ENCODE measurements at regions not wholly inside any gene's neighbourhood (a gene's known extent, or its start where the extent isn't known, plus 50 kb on each side); places are given as distances from the start of the nearest gene placed in this dataset.
A peak's percentile ranks its signal among the peaks of the same experiment; 100 is the strongest.

- Histone ChIP-seq H3K27me3 (ENCODE audit: control insufficient read depth in 5 of 5, insufficient read depth in 4 of 5, low read length in 5 of 5) (peaks cover 0 to 16% (median 10%) of the 10 kb centered on the region in 5 donors), H3K9ac (ENCODE audit: low read length in 5 of 5) (no peak overlapping the region), H3K4me3 (ENCODE audit: low read depth in 1 of 5, low read length in 5 of 5) (no peak overlapping the region), H3K36me3 (ENCODE audit: control insufficient read depth in 5 of 5, insufficient read depth in 5 of 5, low read length in 5 of 5) (no peaks in the 10 kb centered on the region), H3K27ac (ENCODE audit: low read depth, low read length) (no peak overlapping the region), H3K9me3 (ENCODE audit: control insufficient read depth in 5 of 5, low read length in 5 of 5) (no peaks in the 10 kb centered on the region), H3K4me1 (ENCODE audit: control insufficient read depth in 5 of 5, insufficient read depth in 5 of 5, low read length in 5 of 5) (peaks cover 0 to 26% (median 0%) of the 10 kb centered on the region in 5 donors)
These were observed 331.9 kb downstream of the FOXL1 start for GRCh38 chr16:86910161-86910769.

- Histone ChIP-seq H3K27ac (ENCODE audit: low read depth, low read length) (no peak overlapping the region), H3K36me3 (ENCODE audit: control insufficient read depth in 5 of 5, insufficient read depth in 5 of 5, low read length in 5 of 5) (no peaks in the 10 kb centered on the region), H3K9me3 (ENCODE audit: control insufficient read depth in 5 of 5, low read length in 5 of 5) (no peaks in the 10 kb centered on the region), H3K9ac (ENCODE audit: low read length in 5 of 5) (no peak overlapping the region), H3K4me3 (ENCODE audit: low read depth in 1 of 5, low read length in 5 of 5) (no peak overlapping the region), H3K4me1 (ENCODE audit: control insufficient read depth in 5 of 5, insufficient read depth in 5 of 5, low read length in 5 of 5) (peaks cover 0 to 31% (median 0%) of the 10 kb centered on the region in 5 donors), H3K27me3 (ENCODE audit: control insufficient read depth in 5 of 5, insufficient read depth in 4 of 5, low read length in 5 of 5) (peaks cover 0 to 18% (median 11%) of the 10 kb centered on the region in 5 donors)
These were observed 333.1 kb downstream of the FOXL1 start for GRCh38 chr16:86911437-86911958.

GRCh38 chr16:86913886-86914285 is 335.5 kb downstream of the FOXL1 start:
- Histone ChIP-seq H3K36me3 (ENCODE audit: control insufficient read depth in 5 of 5, insufficient read depth in 5 of 5, low read length in 5 of 5) (no peaks in the 10 kb centered on the region), H3K4me1 (ENCODE audit: control insufficient read depth in 5 of 5, insufficient read depth in 5 of 5, low read length in 5 of 5) (peaks cover 0 to 31% (median 0%) of the 10 kb centered on the region in 5 donors), H3K27me3 (ENCODE audit: control insufficient read depth in 5 of 5, insufficient read depth in 4 of 5, low read length in 5 of 5) (peaks cover 0 to 12% (median 6%) of the 10 kb centered on the region in 5 donors), H3K9me3 (ENCODE audit: control insufficient read depth in 5 of 5, low read length in 5 of 5) (no peaks in the 10 kb centered on the region), H3K4me3 (ENCODE audit: low read depth in 1 of 5, low read length in 5 of 5) (no peak overlapping the region), H3K27ac (ENCODE audit: low read depth, low read length) (no peak overlapping the region), H3K9ac (ENCODE audit: low read length in 5 of 5) (no peak overlapping the region)

GRCh38 chr16:86914876-86915717 is 336.7 kb downstream of the FOXL1 start:
- H3K4me3 ChIP-seq (ENCODE audit: low read depth in 1 of 5, low read length in 5 of 5): no peak overlapping the region
- no peak overlapping the region for H3K27ac ChIP-seq (ENCODE audit: low read depth, low read length)
- no peak overlapping the region for H3K9ac ChIP-seq (ENCODE audit: low read length in 5 of 5)
- peaks cover 0 to 3% (median under 1%) of the 10 kb centered on the region in 5 donors for H3K9me3 ChIP-seq (ENCODE audit: control insufficient read depth in 5 of 5, low read length in 5 of 5)
- H3K27me3 ChIP-seq (ENCODE audit: control insufficient read depth in 5 of 5, insufficient read depth in 4 of 5, low read length in 5 of 5): peaks cover 0 to 12% (median 6%) of the 10 kb centered on the region in 5 donors
- no peaks in the 10 kb centered on the region for H3K36me3 ChIP-seq (ENCODE audit: control insufficient read depth in 5 of 5, insufficient read depth in 5 of 5, low read length in 5 of 5)
- H3K4me1 ChIP-seq (ENCODE audit: control insufficient read depth in 5 of 5, insufficient read depth in 5 of 5, low read length in 5 of 5): peaks cover 0 to 25% (median 0%) of the 10 kb centered on the region in 5 donors

- Histone ChIP-seq H3K9me3 (ENCODE audit: control insufficient read depth in 5 of 5, low read length in 5 of 5) (peaks cover 9 to 25% (median 14%) of the 10 kb centered on the region in 5 donors), H3K9ac (ENCODE audit: low read length in 5 of 5) (no peak overlapping the region), H3K27ac (ENCODE audit: low read depth, low read length) (no peak overlapping the region), H3K4me1 (ENCODE audit: control insufficient read depth in 5 of 5, insufficient read depth in 5 of 5, low read length in 5 of 5) (peaks cover 0 to 15% (median 0%) of the 10 kb centered on the region in 5 donors), H3K27me3 (ENCODE audit: control insufficient read depth in 5 of 5, insufficient read depth in 4 of 5, low read length in 5 of 5) (peaks cover 0 to 14% (median 6%) of the 10 kb centered on the region in 5 donors), H3K4me3 (ENCODE audit: low read depth in 1 of 5, low read length in 5 of 5) (no peak overlapping the region), H3K36me3 (ENCODE audit: control insufficient read depth in 5 of 5, insufficient read depth in 5 of 5, low read length in 5 of 5) (no peaks in the 10 kb centered on the region)
These were observed 339.4 kb downstream of the FOXL1 start for GRCh38 chr16:86917471-86918365.

- Histone ChIP-seq H3K4me1 (ENCODE audit: control insufficient read depth in 5 of 5, insufficient read depth in 5 of 5, low read length in 5 of 5) (peaks cover 0 to 15% (median 0%) of the 10 kb centered on the region in 5 donors), H3K36me3 (ENCODE audit: control insufficient read depth in 5 of 5, insufficient read depth in 5 of 5, low read length in 5 of 5) (no peaks in the 10 kb centered on the region), H3K27ac (ENCODE audit: low read depth, low read length) (no peak overlapping the region), H3K9me3 (ENCODE audit: control insufficient read depth in 5 of 5, low read length in 5 of 5) (peaks cover 9 to 29% (median 14%) of the 10 kb centered on the region in 5 donors), H3K4me3 (ENCODE audit: low read depth in 1 of 5, low read length in 5 of 5) (no peak overlapping the region), H3K27me3 (ENCODE audit: control insufficient read depth in 5 of 5, insufficient read depth in 4 of 5, low read length in 5 of 5) (peaks cover 0 to 14% (median 6%) of the 10 kb centered on the region in 5 donors), H3K9ac (ENCODE audit: low read length in 5 of 5) (no peak overlapping the region)
These were observed 340.3 kb downstream of the FOXL1 start for GRCh38 chr16:86918637-86919036.

- no peak overlapping the region for H3K4me3 ChIP-seq (ENCODE audit: low read depth in 1 of 5, low read length in 5 of 5)
- H3K4me1 ChIP-seq (ENCODE audit: control insufficient read depth in 5 of 5, insufficient read depth in 5 of 5, low read length in 5 of 5): peaks cover 0 to 15% (median 0%) of the 10 kb centered on the region in 5 donors
- peaks cover 0 to 17% (median 6%) of the 10 kb centered on the region in 5 donors for H3K27me3 ChIP-seq (ENCODE audit: control insufficient read depth in 5 of 5, insufficient read depth in 4 of 5, low read length in 5 of 5)
- no peaks in the 10 kb centered on the region for H3K36me3 ChIP-seq (ENCODE audit: control insufficient read depth in 5 of 5, insufficient read depth in 5 of 5, low read length in 5 of 5)
- H3K27ac ChIP-seq (ENCODE audit: low read depth, low read length): no peak overlapping the region
- peaks cover 9 to 29% (median 14%) of the 10 kb centered on the region in 5 donors for H3K9me3 ChIP-seq (ENCODE audit: control insufficient read depth in 5 of 5, low read length in 5 of 5)
- no peak overlapping the region for H3K9ac ChIP-seq (ENCODE audit: low read length in 5 of 5)
These were observed 340.7 kb downstream of the FOXL1 start for GRCh38 chr16:86919078-86919477.

- H3K27ac ChIP-seq (ENCODE audit: low read depth, low read length): no peak overlapping the region
- peaks cover 0 to 10% (median 0%) of the 10 kb centered on the region in 5 donors for H3K4me1 ChIP-seq (ENCODE audit: control insufficient read depth in 5 of 5, insufficient read depth in 5 of 5, low read length in 5 of 5)
- H3K36me3 ChIP-seq (ENCODE audit: control insufficient read depth in 5 of 5, insufficient read depth in 5 of 5, low read length in 5 of 5): no peaks in the 10 kb centered on the region
- H3K9ac ChIP-seq (ENCODE audit: low read length in 5 of 5): no peak overlapping the region
- H3K9me3 ChIP-seq (ENCODE audit: control insufficient read depth in 5 of 5, low read length in 5 of 5): peaks cover 9 to 29% (median 14%) of the 10 kb centered on the region in 5 donors
- H3K27me3 ChIP-seq (ENCODE audit: control insufficient read depth in 5 of 5, insufficient read depth in 4 of 5, low read length in 5 of 5): peaks cover 0 to 22% (median 13%) of the 10 kb centered on the region in 5 donors
- H3K4me3 ChIP-seq (ENCODE audit: low read depth in 1 of 5, low read length in 5 of 5): no peak overlapping the region
These were observed 341.4 kb downstream of the FOXL1 start for GRCh38 chr16:86919578-86920305.

- Histone ChIP-seq H3K27me3 (ENCODE audit: control insufficient read depth in 5 of 5, insufficient read depth in 4 of 5, low read length in 5 of 5) (peaks cover 9 to 31% (median 23%) of the 10 kb centered on the region in 5 donors), H3K36me3 (ENCODE audit: control insufficient read depth in 5 of 5, insufficient read depth in 5 of 5, low read length in 5 of 5) (no peaks in the 10 kb centered on the region), H3K9me3 (ENCODE audit: control insufficient read depth in 5 of 5, low read length in 5 of 5) (peaks cover 9 to 29% (median 14%) of the 10 kb centered on the region in 5 donors), H3K4me1 (ENCODE audit: control insufficient read depth in 5 of 5, insufficient read depth in 5 of 5, low read length in 5 of 5) (no peaks in the 10 kb centered on the region), H3K9ac (ENCODE audit: low read length in 5 of 5) (no peak overlapping the region), H3K27ac (ENCODE audit: low read depth, low read length) (no peak overlapping the region), H3K4me3 (ENCODE audit: low read depth in 1 of 5, low read length in 5 of 5) (peak overlapping the region in 2 of 5 donors; percentile 16 to 17)
These were observed 342.9 kb downstream of the FOXL1 start for GRCh38 chr16:86921289-86921688.
